HG02943 (cell line): ENCODE measurements at regions not wholly inside any gene's neighbourhood (a gene's known extent, or its start where the extent isn't known, plus 50 kb on each side); places are given as distances from the start of the nearest gene placed in this dataset.

Experiments
- ATAC-seq: cut with Tn5 transposase; IDR thresholded peaks from one replicate; pipeline ENCODE4 v1.9.1; 2021; ENCODE audit warnings: mild to moderate bottlenecking, low read depth, moderate library complexity; ENCODE audit not compliant: unreplicated experiment

- ATAC-seq: no peak
Measured at GRCh38 chr12:127052511-127053232, 1214.3 kb upstream of the TMEM132C start.

- ATAC-seq: no peak
Measured at GRCh38 chr12:127054531-127054930, 1212.4 kb upstream of the TMEM132C start.

- no peak for ATAC-seq
Measured at GRCh38 chr12:127060310-127060847, 1206.6 kb upstream of the TMEM132C start.

GRCh38 chr12:127060933-127061332 lies 1206.0 kb upstream of the TMEM132C start:
- no peak for ATAC-seq

- no peak for ATAC-seq
Measured at GRCh38 chr12:127063339-127064072, 1203.5 kb upstream of the TMEM132C start.

- no peak for ATAC-seq
Measured at GRCh38 chr12:127064207-127064606, 1202.8 kb upstream of the TMEM132C start.

GRCh38 chr12:127065595-127065994 lies 1201.4 kb upstream of the TMEM132C start:
- ATAC-seq: no peak

- ATAC-seq: no peak
Measured at GRCh38 chr12:127070515-127071157, 1196.3 kb upstream of the TMEM132C start.

GRCh38 chr12:127074161-127074560 lies 1192.8 kb upstream of the TMEM132C start:
- no peak for ATAC-seq

- ATAC-seq: no peak
Measured at GRCh38 chr12:127075981-127076380, 1191.0 kb upstream of the TMEM132C start.

- ATAC-seq: no peak
Measured at GRCh38 chr12:127077262-127078045, 1189.5 kb upstream of the TMEM132C start.

GRCh38 chr12:127078577-127079350 lies 1188.2 kb upstream of the TMEM132C start:
- no peak for ATAC-seq

GRCh38 chr12:127079636-127080035 lies 1187.3 kb upstream of the TMEM132C start:
- no peak for ATAC-seq

GRCh38 chr12:127081058-127081457 lies 1185.9 kb upstream of the TMEM132C start:
- no peak for ATAC-seq

- peak; percentile 97 for ATAC-seq
Measured at GRCh38 chr12:127083008-127083949, 1183.7 kb upstream of the TMEM132C start.

GRCh38 chr12:127101076-127101475 lies 1165.9 kb upstream of the TMEM132C start:
- no peak for ATAC-seq

- no peak for ATAC-seq
Measured at GRCh38 chr12:127106041-127106440, 1160.9 kb upstream of the TMEM132C start.

GRCh38 chr12:127106697-127107096 lies 1160.3 kb upstream of the TMEM132C start:
- no peak for ATAC-seq

GRCh38 chr12:127107744-127108143 lies 1159.2 kb upstream of the TMEM132C start:
- no peak for ATAC-seq
